WTC11 (cell line): ENCODE measurements at regions not wholly inside any gene's neighbourhood (a gene's known extent, or its start where the extent isn't known, plus 50 kb on each side); places are given as distances from the start of the nearest gene placed in this dataset.

Source experiments
- ATAC-seq: fragments of 200-7000 bp; cut with Tn5 transposase; 2 replicates; pipeline ENCODE4 v1.10.0; 2021; ENCODE audit warnings: mild to moderate bottlenecking, moderate library complexity
- CTCF ChIA-PET: fragments of 300-600 bp; sonication (Branson Sonifier 250); formaldehyde crosslinking; loops from one replicate; lab custom pipeline; 2021; ENCODE audit warnings: antibody characterized with exemption; lab: Charles Lee
- POLR2A ChIA-PET: fragments of 350-600 bp; sonication (Branson Sonifier 250); formaldehyde crosslinking; loops from one replicate; lab custom pipeline; 2021; ENCODE audit warnings: antibody characterized with exemption; lab: Charles Lee
- DNase-seq: peaks from one replicate; pipeline ENCODE4 v3.0.0; 2021; ENCODE audit warnings: low spot score
- H3K27ac Mint-ChIP-seq: 2 replicates; pipeline ENCODE4 v1.8.0; 2021; ENCODE audit warnings: mixed read lengths
- H3K27me3 Mint-ChIP-seq: 2 replicates; pipeline ENCODE4 v1.8.0; 2021; ENCODE audit warnings: low read depth, mild to moderate bottlenecking, moderate library complexity, mixed read lengths
- H3K36me3 Mint-ChIP-seq: 2 replicates; pipeline ENCODE4 v1.8.0; 2021; ENCODE audit warnings: mixed read lengths
- H3K4me1 Mint-ChIP-seq: 2 replicates; pipeline ENCODE4 v1.8.0; 2022; ENCODE audit warnings: mixed read lengths
- H3K4me3 Mint-ChIP-seq: 2 replicates; pipeline ENCODE4 v1.8.0; 2021; ENCODE audit warnings: mild to moderate bottlenecking, moderate library complexity, mixed read lengths
- H3K9me3 Mint-ChIP-seq: 2 replicates; pipeline ENCODE4 v1.8.0; 2021; ENCODE audit warnings: mixed read lengths
- ESRRA ChIP-seq: sonication (generic); formaldehyde crosslinking; IDR thresholded peaks from 2 replicates; pipeline ENCODE4 v1.8.1; 2022; ENCODE audit warnings: mild to moderate bottlenecking, missing genetic modification reagents, borderline replicate concordance
- HMGA2 ChIP-seq: fragments of 250-450 bp; sonication (Bioruptor Pico); IDR thresholded peaks from 2 replicates; pipeline ENCODE4 v1.4.0; 2021; ENCODE audit warnings: mild to moderate bottlenecking, moderate library complexity
- JAZF1 ChIP-seq: fragments of 250-450 bp; sonication (Bioruptor Pico); IDR thresholded peaks from 2 replicates; pipeline ENCODE4 v1.9.0; 2021; ENCODE audit warnings: moderate library complexity, mild to moderate bottlenecking, inconsistent platforms
- KAT7 ChIP-seq: sonication (generic); formaldehyde crosslinking; IDR thresholded peaks from 2 replicates; pipeline ENCODE4 v1.8.1; 2023; ENCODE audit warnings: missing genetic modification reagents, mild to moderate bottlenecking, borderline replicate concordance
- NR2C2 ChIP-seq: sonication (generic); formaldehyde crosslinking; IDR thresholded peaks from 2 replicates; pipeline ENCODE4 v1.8.0; 2022; ENCODE audit warnings: mild to moderate bottlenecking, missing genetic modification reagents
- OVOL2 ChIP-seq: fragments of 250-450 bp; sonication (Bioruptor Pico); IDR thresholded peaks from 2 replicates; pipeline ENCODE4 v1.9.0; 2021; ENCODE audit warnings: mild to moderate bottlenecking, borderline replicate concordance
- RELA ChIP-seq: sonication (generic); formaldehyde crosslinking; IDR thresholded peaks from 2 replicates; pipeline ENCODE4 v1.8.1; 2022; ENCODE audit warnings: missing genetic modification reagents, mild to moderate bottlenecking, borderline replicate concordance
- TCF7 ChIP-seq: sonication (generic); formaldehyde crosslinking; IDR thresholded peaks from 2 replicates; pipeline ENCODE4 v1.8.0; 2022; ENCODE audit warnings: mild to moderate bottlenecking, low read depth, missing genetic modification reagents, moderate library complexity
- ZNF219 ChIP-seq: sonication (generic); formaldehyde crosslinking; IDR thresholded peaks from 2 replicates; pipeline ENCODE4 v1.8.0; 2023; ENCODE audit warnings: missing genetic modification reagents, mild to moderate bottlenecking, borderline replicate concordance
- ZNF416 ChIP-seq: fragments of 250-450 bp; sonication (Bioruptor Pico); IDR thresholded peaks from 2 replicates; pipeline ENCODE4 v1.9.0; 2021; ENCODE audit warnings: mild to moderate bottlenecking, inconsistent platforms
- TF ChIP-seq, protein P1 (sequence below): sonication (generic); formaldehyde crosslinking; IDR thresholded peaks from 2 replicates; pipeline ENCODE4 v1.8.1; 2022; ENCODE audit warnings: mild to moderate bottlenecking, moderate library complexity, missing genetic modification reagents
- TF ChIP-seq, protein P2 (sequence below): fragments of 250-450 bp; sonication (Bioruptor Pico); IDR thresholded peaks from 2 replicates; pipeline ENCODE4 v1.9.0; 2021; ENCODE audit warnings: mild to moderate bottlenecking, borderline replicate concordance
- TF ChIP-seq, protein P3 (sequence below): sonication (generic); formaldehyde crosslinking; IDR thresholded peaks from 2 replicates; pipeline ENCODE4 v1.8.1; 2022; ENCODE audit warnings: missing genetic modification reagents, borderline replicate concordance
- TF ChIP-seq, protein P4 (sequence below): fragments of 250-450 bp; sonication (Bioruptor Pico); IDR thresholded peaks from 2 replicates; pipeline ENCODE4 v1.8.0; 2021; ENCODE audit warnings: mild to moderate bottlenecking
- TF ChIP-seq, protein P5 (sequence below): fragments of 250-450 bp; sonication (Bioruptor Pico); IDR thresholded peaks from 2 replicates; pipeline ENCODE4 v1.9.0; 2021; ENCODE audit warnings: moderate library complexity, mild to moderate bottlenecking, inconsistent platforms, borderline replicate concordance
- TF ChIP-seq, protein P6 (sequence below): fragments of 250-450 bp; sonication (Bioruptor Pico); conservative IDR thresholded peaks from 2 replicates; pipeline ENCODE4 v1.9.0; 2021; ENCODE audit warnings: mild to moderate bottlenecking
- TF ChIP-seq, protein P7 (sequence below): sonication (generic); formaldehyde crosslinking; IDR thresholded peaks from 2 replicates; pipeline ENCODE4 v1.8.0; 2023; ENCODE audit warnings: mild to moderate bottlenecking, missing genetic modification reagents

DNA sequence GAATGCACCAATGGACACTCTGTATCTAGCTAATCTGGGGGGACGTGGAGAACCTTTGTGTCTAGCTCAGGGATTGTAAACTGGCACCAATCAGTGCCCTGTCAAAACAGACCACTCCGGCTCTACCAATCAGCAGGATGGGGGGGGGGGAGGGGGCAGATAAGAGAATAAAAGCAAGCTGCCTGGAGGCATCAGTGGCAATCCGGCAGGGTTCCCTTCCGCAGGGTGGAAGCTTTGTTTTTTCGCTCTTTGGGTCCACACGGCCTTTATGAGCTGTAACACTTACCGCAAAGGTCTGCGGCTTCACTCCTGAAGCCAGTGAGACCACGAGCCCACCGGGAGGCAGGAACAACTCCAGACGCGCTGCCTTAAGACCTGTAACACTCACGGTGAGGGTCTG, 827.1 kb downstream of the PLOD2 start:
- ChIA-PET POLR2A (interaction anchor here (0.6 to 0.7 kb wide), 2 partner anchors 9 to 444 kb away, joined by 3 to 5 read pairs; no protein-coding TSS in a partner anchor), CTCF (interaction anchor here (0.8 kb wide), 1 partner anchor 68 kb away, joined by 3 read pairs; no protein-coding TSS in a partner anchor)
- H3K4me3 Mint-ChIP-seq, result peak overlapping the region; percentile 72
- no peaks in the 10 kb centered on the region for H3K36me3 Mint-ChIP-seq
- H3K27ac Mint-ChIP-seq, result peak overlapping the region; percentile 73
- TF ChIP-seq ZNF416, result no peak
- TF ChIP-seq, protein P1, sequence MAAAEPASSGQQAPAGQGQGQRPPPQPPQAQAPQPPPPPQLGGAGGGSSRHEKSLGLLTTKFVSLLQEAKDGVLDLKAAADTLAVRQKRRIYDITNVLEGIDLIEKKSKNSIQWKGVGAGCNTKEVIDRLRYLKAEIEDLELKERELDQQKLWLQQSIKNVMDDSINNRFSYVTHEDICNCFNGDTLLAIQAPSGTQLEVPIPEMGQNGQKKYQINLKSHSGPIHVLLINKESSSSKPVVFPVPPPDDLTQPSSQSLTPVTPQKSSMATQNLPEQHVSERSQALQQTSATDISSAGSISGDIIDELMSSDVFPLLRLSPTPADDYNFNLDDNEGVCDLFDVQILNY, result no peak
- no peak for TF ChIP-seq TCF7 (CRISPR knock-in tag)
- TF ChIP-seq OVOL2, result no peak
- H3K27me3 Mint-ChIP-seq, result no peaks in the 10 kb centered on the region
- no peaks in the 10 kb centered on the region for H3K9me3 Mint-ChIP-seq
- ATAC-seq, result no peak
- DNase-seq, result no peak
- H3K4me1 Mint-ChIP-seq, result peaks cover 9% of the 10 kb centered on the region

DNA sequence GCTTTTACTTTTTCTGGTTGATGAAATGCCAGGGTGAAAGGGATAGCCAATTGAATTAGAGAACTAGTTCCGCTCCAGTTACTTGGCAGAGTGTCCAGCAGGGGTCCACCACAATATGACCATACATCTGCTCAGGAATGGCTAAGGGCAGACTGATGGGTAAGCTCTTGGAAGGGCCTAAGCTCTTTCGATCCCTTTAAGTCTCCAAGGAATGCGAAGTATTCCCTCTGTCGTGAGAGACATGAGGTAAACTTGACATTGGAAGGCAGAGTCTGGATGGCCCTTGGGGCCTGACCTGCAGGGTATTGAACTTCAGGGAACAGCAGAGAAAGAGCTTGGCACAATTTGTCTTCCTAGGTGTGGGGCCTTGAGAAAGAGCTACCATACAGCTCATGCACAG, 805.8 kb downstream of the PLOD2 start:
- Mint-ChIP-seq H3K36me3 (peaks cover 55% of the 10 kb centered on the region), H3K4me1 (peaks cover 7% of the 10 kb centered on the region), H3K27me3 (peaks cover 2% of the 10 kb centered on the region; the same call in 1 of the 2 replicates), H3K9me3 (peaks cover 51% of the 10 kb centered on the region), H3K27ac (no peak overlapping the region), H3K4me3 (no peak overlapping the region)
- ChIA-PET POLR2A (no interaction called here), CTCF (no interaction called here)
- TF ChIP-seq ZNF416 (no peak), ESRRA (CRISPR knock-in tag) (no peak), JAZF1 (CRISPR knock-in tag) (no peak), RELA (CRISPR knock-in tag) (no peak)
- TF ChIP-seq, protein P2, sequence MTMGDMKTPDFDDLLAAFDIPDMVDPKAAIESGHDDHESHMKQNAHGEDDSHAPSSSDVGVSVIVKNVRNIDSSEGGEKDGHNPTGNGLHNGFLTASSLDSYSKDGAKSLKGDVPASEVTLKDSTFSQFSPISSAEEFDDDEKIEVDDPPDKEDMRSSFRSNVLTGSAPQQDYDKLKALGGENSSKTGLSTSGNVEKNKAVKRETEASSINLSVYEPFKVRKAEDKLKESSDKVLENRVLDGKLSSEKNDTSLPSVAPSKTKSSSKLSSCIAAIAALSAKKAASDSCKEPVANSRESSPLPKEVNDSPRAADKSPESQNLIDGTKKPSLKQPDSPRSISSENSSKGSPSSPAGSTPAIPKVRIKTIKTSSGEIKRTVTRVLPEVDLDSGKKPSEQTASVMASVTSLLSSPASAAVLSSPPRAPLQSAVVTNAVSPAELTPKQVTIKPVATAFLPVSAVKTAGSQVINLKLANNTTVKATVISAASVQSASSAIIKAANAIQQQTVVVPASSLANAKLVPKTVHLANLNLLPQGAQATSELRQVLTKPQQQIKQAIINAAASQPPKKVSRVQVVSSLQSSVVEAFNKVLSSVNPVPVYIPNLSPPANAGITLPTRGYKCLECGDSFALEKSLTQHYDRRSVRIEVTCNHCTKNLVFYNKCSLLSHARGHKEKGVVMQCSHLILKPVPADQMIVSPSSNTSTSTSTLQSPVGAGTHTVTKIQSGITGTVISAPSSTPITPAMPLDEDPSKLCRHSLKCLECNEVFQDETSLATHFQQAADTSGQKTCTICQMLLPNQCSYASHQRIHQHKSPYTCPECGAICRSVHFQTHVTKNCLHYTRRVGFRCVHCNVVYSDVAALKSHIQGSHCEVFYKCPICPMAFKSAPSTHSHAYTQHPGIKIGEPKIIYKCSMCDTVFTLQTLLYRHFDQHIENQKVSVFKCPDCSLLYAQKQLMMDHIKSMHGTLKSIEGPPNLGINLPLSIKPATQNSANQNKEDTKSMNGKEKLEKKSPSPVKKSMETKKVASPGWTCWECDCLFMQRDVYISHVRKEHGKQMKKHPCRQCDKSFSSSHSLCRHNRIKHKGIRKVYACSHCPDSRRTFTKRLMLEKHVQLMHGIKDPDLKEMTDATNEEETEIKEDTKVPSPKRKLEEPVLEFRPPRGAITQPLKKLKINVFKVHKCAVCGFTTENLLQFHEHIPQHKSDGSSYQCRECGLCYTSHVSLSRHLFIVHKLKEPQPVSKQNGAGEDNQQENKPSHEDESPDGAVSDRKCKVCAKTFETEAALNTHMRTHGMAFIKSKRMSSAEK (CRISPR knock-in tag), result no peak
- TF ChIP-seq, protein P3, sequence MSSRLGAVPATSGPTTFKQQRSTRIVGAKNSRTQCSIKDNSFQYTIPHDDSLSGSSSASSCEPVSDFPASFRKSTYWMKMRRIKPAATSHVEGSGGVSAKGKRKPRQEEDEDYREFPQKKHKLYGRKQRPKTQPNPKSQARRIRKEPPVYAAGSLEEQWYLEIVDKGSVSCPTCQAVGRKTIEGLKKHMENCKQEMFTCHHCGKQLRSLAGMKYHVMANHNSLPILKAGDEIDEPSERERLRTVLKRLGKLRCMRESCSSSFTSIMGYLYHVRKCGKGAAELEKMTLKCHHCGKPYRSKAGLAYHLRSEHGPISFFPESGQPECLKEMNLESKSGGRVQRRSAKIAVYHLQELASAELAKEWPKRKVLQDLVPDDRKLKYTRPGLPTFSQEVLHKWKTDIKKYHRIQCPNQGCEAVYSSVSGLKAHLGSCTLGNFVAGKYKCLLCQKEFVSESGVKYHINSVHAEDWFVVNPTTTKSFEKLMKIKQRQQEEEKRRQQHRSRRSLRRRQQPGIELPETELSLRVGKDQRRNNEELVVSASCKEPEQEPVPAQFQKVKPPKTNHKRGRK (CRISPR knock-in tag), result no peak
- TF ChIP-seq, protein P4, sequence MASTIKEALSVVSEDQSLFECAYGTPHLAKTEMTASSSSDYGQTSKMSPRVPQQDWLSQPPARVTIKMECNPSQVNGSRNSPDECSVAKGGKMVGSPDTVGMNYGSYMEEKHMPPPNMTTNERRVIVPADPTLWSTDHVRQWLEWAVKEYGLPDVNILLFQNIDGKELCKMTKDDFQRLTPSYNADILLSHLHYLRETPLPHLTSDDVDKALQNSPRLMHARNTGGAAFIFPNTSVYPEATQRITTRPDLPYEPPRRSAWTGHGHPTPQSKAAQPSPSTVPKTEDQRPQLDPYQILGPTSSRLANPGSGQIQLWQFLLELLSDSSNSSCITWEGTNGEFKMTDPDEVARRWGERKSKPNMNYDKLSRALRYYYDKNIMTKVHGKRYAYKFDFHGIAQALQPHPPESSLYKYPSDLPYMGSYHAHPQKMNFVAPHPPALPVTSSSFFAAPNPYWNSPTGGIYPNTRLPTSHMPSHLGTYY (CRISPR knock-in tag), result no peak
- DNase-seq (no peak), ATAC-seq (peak; percentile 66)

DNA sequence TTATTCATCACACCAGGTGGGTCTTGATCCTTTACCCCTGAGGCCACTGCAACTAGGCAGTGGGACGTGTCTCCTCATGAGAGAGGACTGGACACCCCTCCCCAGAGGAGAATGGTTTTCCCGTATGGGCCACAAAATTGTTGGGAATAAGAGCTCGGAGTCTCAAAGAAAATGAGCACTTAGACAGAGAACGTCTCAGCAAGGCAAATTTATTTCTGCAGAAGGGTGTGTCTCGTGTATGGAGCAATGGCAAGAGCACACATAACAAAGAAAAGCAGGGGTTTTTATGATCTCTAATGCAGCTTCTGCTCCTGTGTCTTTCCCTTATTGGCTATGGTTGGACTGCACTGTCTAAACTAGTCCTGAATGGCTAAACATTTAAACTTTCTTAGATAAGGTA, 803.5 kb downstream of the PLOD2 start:
- H3K4me3 Mint-ChIP-seq, result no peak overlapping the region
- peaks cover 51% of the 10 kb centered on the region for H3K9me3 Mint-ChIP-seq
- no peak for ATAC-seq
- POLR2A ChIA-PET, result no interaction called here
- peaks cover 7% of the 10 kb centered on the region for H3K4me1 Mint-ChIP-seq
- no peak for DNase-seq
- no peak overlapping the region; the same call in 1 of the 2 replicates for H3K27ac Mint-ChIP-seq
- peaks cover 55% of the 10 kb centered on the region for H3K36me3 Mint-ChIP-seq
- CTCF ChIA-PET, result no interaction called here
- H3K27me3 Mint-ChIP-seq, result peaks cover 2% of the 10 kb centered on the region; the same call in 1 of the 2 replicates
- TF ChIP-seq HMGA2 (no peak), NR2C2 (no peak), ESRRA (CRISPR knock-in tag) (no peak), KAT7 (CRISPR knock-in tag) (no peak), ZNF219 (no peak), ZNF416 (no peak)
- TF ChIP-seq, protein P5, sequence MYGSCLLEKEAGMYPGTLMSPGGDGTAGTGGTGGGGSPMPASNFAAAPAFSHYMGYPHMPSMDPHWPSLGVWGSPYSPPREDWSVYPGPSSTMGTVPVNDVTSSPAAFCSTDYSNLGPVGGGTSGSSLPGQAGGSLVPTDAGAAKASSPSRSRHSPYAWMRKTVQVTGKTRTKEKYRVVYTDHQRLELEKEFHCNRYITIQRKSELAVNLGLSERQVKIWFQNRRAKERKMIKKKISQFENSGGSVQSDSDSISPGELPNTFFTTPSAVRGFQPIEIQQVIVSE (CRISPR knock-in tag), result no peak
- TF ChIP-seq, protein P6, sequence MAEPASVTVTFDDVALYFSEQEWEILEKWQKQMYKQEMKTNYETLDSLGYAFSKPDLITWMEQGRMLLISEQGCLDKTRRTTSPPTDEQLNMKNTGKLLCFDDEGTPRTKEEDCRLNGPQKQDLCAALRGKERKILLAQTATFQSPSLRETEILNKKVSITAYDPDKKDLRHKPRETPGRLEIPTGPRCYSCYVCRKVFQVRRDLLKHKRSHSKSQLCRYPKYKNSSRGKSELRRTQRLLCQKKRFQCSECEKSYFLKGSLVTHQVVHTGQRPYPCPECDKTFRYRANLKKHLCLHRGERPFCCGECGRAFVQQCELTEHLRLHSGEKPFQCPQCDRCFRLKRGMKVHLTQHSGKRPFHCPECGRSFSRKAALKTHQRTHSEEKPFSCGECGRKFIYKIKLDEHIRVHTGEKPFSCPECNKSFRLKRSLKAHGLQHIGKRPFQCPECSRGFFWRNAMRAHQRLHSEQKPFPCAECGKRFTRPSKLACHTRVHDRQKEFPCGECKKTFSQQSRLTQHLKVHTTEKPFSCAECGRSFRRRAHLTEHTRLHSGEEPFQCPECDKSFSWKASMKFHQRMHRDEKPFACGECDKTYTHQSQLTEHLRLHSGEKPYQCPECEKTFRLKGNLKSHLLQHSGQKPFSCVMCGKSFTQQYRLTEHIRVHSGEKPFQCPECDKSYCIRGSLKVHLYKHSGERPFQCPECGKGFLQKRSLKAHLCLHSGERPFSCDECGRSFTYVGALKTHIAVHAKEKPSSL (CRISPR knock-in tag), result no peak
- TF ChIP-seq, protein P7, sequence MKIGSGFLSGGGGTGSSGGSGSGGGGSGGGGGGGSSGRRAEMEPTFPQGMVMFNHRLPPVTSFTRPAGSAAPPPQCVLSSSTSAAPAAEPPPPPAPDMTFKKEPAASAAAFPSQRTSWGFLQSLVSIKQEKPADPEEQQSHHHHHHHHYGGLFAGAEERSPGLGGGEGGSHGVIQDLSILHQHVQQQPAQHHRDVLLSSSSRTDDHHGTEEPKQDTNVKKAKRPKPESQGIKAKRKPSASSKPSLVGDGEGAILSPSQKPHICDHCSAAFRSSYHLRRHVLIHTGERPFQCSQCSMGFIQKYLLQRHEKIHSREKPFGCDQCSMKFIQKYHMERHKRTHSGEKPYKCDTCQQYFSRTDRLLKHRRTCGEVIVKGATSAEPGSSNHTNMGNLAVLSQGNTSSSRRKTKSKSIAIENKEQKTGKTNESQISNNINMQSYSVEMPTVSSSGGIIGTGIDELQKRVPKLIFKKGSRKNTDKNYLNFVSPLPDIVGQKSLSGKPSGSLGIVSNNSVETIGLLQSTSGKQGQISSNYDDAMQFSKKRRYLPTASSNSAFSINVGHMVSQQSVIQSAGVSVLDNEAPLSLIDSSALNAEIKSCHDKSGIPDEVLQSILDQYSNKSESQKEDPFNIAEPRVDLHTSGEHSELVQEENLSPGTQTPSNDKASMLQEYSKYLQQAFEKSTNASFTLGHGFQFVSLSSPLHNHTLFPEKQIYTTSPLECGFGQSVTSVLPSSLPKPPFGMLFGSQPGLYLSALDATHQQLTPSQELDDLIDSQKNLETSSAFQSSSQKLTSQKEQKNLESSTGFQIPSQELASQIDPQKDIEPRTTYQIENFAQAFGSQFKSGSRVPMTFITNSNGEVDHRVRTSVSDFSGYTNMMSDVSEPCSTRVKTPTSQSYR (CRISPR knock-in tag), result no peak
